Amygdala (tissue), 56 donors: ENCODE measurements at regions not wholly inside any gene's neighbourhood (a gene's known extent, or its start where the extent isn't known, plus 50 kb on each side); places are given as distances from the start of the nearest gene placed in this dataset.
"Not testable (repeated sequence)": the region's sequence is repeated elsewhere in the genome, so short reads cannot be mapped to it uniquely, and the experiment has no call there.

Experiments
- DNase-seq, 56 donors: peaks; one replicate each; lab custom pipeline; 2025; lab: John Stamatoyannopoulos, UW

DNA sequence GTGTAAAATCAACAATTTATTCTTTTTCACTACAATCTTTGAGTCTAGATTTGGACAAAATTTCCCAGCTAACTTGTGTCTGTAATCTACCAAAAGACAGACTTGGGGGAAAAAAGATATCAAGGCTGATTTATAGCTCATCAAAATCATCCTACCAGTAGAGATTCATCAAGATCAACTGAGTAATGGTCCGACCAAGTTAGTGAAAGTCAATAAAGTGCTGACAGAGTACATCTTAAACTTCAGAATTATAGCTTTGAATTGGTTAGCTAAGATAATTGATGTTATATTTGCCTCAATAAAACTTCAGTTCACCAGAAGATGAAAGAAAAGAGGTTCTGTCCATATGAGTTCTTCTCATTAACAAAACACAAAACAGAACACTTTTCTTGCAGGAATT, 207.1 kb upstream of the KYNU start:
- DNase-seq = no peak

- DNase-seq = no peak
Observed at GRCh38 chr2:142668420-142668819, 209.0 kb upstream of the KYNU start.

DNA sequence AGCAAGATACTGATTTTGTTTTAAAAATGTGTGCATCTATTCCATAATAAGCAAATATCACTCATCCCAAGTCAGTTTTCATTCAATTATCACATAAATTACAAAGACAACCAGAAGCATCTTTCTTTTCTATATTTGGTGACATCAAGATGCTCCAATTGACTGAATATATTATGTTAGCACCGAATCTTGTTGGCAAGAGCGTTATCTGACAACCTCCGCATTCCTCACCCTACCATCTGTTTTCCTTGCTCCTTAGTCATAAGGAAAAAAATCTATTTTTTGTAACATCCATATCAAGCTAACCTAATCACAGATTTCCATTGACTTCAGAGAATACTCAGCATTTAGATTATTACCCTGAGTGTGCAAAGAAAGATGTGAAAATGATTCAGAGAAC, 212.2 kb upstream of the KYNU start:
- peak in 4 of 56 donors; percentile 2 to 5 (median 4) for DNase-seq

- no peak for DNase-seq
Observed at GRCh38 chr2:142650601-142651000, 226.9 kb upstream of the KYNU start.

DNA sequence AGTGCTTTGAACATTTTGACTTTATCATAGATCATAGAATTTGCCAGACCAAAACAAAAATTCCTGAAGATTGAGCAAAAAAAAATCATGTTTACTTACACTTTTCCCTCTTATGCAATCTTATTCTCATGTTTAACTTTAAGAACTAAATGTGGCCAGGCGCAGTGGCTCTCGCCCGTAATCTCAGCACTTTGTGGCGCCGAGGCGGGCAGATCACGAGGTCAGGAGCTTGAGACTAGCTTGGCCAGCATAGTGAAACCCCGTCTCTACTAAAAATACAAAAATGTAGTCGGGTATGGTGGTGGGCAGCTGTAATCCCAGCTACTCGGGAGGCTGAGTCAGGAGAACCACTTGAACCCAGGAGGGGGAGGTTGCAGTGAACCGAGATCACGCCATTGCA, 227.9 kb upstream of the KYNU start:
- no peak for DNase-seq

DNA sequence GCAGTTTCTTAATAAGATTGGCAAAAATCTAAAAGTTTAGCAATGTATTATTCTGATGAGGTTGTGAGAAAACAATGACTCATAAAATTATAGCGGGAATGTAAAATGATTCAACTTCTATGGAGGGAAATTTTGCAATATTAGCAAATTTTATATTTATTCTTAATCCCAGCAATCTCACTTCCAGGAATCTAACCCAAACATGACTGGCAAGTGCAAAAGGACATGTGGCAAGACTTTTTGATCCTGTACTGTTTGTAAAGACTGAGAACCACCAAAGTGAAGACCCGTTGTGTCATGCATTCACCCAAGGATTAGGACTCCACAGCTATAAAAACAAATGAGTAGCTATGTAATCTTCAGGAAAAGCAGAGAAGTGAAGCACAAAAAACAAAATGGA, 234.8 kb upstream of the KYNU start:
- no peak for DNase-seq

DNA sequence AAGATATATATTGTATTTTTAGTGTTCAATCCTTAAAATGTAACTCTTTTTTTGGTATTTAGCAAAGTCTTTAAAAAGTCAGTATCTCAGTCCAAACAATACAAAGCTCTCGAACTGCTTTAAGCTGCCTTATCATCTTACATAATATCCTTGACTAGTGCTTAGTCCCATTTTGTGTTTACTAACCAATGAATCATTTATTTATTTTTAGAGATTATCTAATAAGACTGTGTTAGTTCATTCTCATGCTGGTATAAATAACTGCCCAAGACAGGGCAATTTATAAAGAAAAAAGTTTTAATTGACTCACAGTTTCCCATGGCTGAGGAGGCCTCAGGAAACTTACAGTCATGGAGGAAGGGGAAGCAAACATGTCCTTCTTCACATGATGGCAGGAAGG, 248.3 kb upstream of the KYNU start:
- no peak for DNase-seq

DNA sequence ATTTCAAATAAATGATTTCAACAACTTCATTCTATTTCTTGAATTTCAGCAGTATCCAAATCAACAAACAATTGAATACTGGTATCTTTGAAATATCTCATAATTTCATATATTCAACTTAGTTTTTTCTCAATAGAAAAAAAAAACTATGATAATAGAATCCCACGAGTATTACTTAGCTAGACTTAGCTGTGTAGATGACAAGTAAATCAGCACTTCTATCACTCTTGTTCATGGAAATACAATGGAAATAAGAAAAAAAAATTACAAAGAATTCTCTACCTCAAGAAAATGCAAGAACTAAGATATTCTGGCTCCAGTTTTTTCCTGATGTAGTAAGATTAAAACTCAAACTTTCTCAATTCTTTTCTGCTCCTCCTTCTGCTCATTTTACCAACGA, 256.2 kb upstream of the KYNU start:
- DNase-seq = no peak

DNA sequence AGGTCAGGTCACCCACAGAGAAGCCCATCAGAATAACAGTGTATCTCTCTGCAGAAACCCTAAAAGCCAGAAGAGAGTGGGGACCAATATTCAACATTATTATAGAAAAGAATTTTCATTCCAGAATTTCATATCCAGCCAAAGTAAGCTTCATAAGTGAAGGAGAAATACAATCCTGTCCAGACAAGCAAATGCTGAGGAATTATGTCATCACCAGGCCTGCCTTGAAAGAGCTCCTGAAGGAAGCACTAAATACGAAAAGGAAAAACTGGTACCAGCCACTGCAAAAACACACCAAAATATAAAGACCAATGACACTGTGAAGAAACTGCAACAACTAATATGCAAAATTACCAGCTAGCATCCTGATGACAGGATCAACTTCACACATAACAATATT, 260.0 kb upstream of the KYNU start:
- DNase-seq = no peak

- no peak for DNase-seq
Observed at GRCh38 chr2:142615876-142616275, 261.6 kb upstream of the KYNU start.

- not testable (repeated sequence) for DNase-seq
Observed at GRCh38 chr2:142613193-142613592, 264.3 kb upstream of the KYNU start.

DNA sequence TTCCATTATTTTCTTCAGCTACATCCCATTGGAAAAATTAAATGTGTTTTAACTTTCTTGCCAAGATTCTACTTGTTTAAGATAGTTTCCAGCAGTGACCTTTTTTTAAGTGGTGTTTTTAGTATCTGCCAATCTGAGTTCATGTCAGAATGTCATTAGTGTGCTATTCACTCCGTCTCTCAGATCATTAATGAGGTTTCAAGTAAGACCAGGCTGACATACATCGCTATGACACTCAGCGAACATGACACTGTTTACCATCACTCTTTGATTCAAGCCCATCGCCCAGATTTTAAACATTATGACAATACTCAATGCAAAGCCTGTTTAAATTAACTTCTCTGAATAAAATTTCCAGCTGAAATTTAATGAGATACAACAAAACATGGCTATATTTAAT, 272.0 kb upstream of the KYNU start:
- no peak for DNase-seq

GRCh38 chr2:142603759-142604158, 273.7 kb upstream of the KYNU start:
- no peak for DNase-seq

GRCh38 chr2:142602418-142602989, 275.0 kb upstream of the KYNU start:
- no peak for DNase-seq

- DNase-seq = no peak
Observed at GRCh38 chr2:142601794-142602193, 275.7 kb upstream of the KYNU start.

DNA sequence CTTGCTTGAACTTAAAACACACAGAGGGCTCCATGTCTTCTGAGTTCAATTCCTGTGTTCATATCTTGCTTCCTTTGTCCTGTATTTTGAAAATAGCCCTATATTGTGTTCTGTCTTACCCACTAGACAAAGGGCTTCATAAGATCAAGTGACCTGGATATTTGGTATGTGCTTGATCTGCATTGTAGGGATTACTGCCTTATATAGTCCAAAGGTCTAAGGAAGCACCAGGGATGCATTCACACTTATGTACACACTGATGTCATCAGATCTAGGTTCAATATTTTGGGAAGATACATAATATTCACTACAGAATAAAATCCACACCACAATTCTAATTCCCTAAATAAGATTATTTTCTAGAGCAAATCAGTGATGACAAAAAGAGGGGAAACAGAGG, 278.0 kb upstream of the KYNU start:
- no peak for DNase-seq

DNA sequence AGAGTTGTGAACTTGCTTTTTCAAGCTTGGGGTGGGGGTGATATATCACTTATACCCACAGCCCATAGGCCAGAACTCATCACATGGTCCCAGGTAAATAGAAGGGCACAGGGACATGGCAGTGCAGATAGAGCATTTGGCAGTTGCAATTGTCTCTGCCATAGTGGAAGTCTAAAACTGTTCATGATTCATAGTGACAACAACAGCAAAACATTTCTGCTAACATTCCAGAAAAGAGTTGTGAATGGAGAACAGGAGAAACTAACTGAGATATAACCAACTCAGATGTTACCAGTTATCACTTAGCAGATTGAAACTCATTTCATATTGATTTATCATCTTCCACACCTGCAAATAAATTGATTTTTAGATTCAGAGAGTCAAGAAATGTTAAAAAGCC, 278.6 kb upstream of the KYNU start:
- no peak for DNase-seq

- DNase-seq = no peak
Observed at GRCh38 chr2:142596334-142597088, 281.0 kb upstream of the KYNU start.

DNA sequence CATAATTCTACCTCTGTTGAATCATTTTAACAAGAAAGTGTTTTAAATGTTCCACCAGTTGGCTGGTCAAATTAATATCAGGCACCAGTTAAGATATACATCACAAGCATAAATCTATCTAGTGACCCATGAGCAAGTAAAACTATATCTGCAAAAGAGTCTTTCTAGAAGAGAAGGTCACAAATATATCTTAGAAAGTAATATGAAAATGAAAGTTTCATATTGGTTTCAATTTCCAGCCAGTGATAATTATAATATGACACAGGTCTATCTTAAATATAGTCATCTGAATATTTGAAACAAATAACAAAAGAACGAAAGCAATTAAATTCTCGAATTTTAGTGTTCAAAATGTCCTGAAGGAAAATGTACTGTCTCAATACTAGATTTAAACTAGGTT, 282.5 kb upstream of the KYNU start:
- no peak for DNase-seq

GRCh38 chr2:142592171-142592570, 285.3 kb upstream of the KYNU start:
- DNase-seq = no peak

DNA sequence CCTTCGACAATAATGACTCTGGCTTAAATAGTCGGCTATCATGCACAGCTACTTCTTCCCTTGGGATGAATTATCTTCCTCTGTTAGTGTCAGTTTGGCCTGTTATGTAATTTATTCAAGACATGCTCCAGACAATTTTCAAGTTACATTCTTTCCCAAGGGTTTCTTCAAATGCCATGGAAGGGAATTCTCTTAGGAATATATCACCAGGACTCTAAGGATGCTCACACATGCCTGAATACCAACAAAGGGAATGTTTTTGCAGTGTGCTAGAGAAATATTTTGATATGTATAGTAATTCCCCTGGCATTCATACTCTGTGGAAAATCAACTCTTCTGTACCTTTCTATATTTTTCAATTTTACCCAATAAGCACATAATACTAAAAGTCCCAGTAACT, 286.0 kb upstream of the KYNU start:
- DNase-seq = no peak

- DNase-seq = no peak
Observed at GRCh38 chr2:142588269-142588668, 289.2 kb upstream of the KYNU start.
